Hematopoietic multipotent progenitor cell treated with erythropoietin and hydrocortisone succinate and interleukin-3 and kit ligand, for 17 days (in vitro differentiated cells): ENCODE measurements at regions not wholly inside any gene's neighbourhood (a gene's known extent, or its start where the extent isn't known, plus 50 kb on each side); places are given as distances from the start of the nearest gene placed in this dataset.
"Not testable (repeated sequence)": the region's sequence is repeated elsewhere in the genome, so short reads cannot be mapped to it uniquely, and the experiment has no call there.

Experiments
- DNase-seq: peaks from one replicate; pipeline ENCODE4 v3.0.0-alpha.2; 2015; ENCODE audit warnings: low spot score

DNA sequence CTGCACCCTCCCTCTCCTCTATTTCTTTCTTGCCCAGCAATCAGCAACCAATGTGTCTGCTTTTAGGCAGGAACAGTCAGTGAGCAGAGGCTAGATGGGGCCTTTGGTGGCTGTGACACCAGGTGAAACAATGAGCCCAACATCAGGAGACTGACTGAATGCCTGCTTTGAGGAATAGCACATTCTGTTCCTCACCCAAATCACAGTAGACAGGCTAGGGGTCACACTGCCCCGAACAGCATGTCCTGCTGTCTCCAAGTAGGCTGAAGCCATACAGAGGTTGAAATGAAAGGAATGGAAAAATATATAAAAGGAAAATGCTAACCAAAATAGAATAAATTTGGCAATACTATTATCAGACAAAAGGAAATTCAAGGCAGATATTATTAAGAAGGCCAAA is 122.5 kb upstream of the GDNF start:
- no peak for DNase-seq

DNA sequence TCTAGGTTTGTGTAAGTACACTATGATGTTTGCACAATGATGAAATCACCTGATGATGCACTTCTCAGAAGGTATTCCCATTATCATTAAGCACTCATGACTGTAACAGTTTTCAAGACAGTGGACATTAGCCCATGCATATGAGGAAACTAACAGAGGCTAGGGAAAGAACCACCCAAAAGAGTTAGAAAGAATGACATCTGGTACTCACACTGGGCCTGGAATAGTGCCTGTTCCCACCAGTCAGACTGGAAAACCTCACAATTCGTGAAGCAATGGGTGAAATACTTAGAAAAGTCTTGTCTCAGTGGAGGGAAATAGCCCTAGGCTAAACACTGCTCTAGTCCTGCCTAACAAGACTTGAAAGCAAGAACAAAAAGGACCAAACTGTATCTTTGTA is 117.4 kb upstream of the GDNF start:
- DNase-seq: no peak

DNA sequence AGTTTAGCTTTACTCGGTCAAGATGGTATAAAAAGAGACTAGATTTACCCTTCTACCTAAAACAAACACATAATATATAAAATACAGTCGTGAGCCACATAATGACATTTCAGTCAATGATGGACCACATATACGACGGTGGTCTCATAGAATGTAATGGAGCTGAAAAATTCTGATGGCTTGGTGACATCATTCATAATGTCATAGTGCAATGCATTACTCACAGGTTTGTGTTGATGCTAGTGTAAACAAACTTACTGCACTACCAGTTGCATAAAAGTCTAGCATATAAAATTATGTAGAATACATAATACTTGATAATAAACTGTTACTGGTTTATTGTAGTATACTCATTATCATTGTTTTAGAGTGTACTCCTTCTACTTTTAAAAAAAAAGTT is 115.9 kb upstream of the GDNF start:
- no peak for DNase-seq

DNA sequence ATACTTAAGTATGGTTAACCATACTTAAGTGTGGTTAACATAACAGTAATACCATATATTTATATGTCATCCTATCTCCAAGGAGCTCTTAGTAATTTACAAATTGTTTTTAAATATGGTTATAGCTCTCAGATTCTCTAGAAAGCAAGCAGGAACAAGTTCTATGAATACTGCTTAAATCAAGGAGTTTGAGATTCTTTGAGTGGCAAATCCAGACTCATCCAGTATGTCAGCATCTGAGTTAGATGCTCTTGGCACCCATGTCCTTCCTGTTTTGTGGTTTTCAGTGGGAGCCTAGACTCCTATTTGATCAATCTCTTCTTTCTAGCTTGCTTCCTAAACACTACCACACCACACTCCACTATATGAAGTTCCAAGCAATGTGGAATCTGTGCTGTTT is 114.7 kb upstream of the GDNF start:
- no peak for DNase-seq

DNA sequence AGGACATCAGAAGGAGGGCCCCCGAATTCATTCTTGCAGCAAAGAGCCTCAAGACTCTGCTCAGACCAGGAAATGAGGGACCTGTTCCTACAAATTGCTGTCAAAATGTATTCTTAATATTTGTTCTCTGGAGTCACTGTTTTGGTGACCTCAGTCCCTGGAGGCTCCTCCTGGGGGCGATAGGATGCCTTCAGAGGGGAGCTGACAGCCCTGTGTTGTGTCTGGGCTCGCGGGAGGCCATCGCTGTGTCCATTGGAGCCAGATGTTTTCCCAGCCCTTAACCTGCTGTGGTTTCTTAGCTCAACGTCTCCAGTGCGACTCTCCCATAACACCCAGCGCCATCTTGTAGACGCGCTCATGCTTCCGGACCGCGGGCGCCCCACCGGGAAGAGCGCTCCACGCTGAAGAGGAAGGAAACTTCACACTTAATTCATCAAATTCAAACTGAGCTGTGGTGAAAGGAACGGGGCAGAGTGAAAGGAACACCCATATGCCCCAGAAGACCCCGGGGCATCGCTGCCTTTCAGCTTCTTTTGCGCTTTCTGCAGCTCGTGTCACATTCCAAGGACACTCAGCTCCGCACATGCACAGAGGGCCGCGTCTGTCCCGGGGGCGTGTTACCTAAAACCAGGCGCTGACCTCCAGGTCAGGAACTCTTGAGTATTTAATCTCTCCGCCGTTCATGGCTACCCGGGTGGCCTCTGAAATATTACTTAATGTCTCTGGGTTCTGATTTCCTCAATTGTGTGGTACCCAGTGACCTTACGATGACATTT is 112.3 kb upstream of the GDNF start:
- no peak for DNase-seq

DNA sequence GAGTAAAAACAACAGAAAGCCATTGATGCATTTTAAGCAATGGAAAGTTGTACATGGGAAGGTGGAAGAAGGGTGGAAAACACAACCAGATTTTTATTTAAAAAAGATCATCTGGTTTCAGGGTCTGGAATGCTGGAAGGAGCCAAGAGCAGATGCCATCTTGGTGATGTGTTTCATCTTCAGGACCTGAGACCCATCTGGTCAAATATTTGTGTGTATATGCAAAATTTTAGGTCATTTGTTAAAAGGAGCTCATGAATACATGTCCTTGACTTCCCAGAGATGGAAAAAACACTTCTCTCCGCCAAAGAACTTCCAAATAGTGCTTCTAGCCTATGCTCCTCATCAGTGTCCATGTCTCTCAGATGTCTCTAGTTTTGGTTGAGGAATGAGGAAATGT is 110.6 kb upstream of the GDNF start:
- DNase-seq: no peak

DNA sequence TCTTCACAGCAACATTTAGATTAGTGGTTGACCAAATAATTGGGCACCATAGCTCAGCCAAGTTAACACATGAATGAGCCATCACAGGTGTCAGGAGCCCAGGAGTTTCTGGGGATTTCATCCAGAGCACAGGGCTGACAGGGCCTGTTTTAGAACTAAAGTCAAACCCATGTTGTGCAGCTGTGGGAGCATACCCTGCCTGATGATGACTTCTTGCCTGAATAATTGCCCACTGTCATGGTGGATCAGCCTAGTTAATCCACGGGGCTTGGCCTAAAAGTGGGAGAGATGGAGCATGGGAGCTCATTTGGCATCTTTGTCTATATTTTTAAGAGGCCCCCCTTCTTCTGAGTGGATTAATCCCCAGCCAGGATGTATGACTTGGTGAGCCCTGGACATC is 105.6 kb upstream of the GDNF start:
- no peak for DNase-seq

DNA sequence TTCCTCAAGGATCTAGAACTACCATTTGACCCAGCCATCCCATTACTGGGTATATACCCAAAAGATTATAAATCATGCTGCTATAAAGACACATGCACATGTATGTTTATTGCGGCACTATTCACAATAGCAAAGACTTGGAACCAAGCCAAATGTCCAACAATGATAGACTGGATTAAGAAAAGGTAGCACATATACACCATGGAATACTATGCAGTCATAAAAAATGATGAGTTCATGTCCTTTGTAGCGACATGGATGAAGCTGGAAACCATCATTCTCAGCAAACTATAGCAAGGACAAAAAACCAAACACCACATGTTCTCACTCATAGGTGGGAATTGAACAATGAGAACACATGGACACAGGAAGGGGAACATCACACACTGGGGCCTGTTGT is 103.3 kb upstream of the GDNF start:
- DNase-seq: not testable (repeated sequence)

DNA sequence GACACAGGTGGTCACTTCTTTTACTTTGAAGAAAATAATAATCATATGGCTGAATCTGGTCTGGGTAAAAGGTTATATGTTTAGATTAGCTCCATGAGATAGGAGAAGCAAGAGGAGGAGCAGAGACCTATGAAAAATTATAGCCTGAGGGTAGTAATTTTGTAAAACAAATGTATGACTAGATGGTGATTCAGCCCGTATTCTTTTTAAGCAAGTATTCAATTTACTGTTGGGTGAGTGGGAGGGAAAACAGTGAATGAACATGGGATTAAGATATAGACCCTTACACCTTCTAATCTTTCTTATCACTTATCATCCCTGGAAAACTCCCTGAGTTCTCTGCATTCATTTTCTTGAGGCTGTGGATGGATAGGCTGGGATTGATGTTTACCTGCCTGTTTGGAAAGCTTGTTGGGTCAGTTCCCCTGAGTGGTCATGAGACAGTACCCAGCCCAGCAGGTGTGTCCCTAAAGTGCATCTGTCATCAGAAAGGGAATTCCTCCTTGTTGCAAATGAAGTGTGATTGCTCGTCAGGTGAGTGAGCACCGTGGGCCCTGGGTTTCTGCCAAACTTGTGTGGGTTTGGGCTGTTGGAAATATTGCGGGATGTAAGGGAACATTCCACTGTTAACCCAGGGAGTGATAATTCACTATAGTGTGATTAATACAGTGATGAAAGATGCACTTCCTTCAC is 101.2 kb upstream of the GDNF start:
- DNase-seq: no peak

DNA sequence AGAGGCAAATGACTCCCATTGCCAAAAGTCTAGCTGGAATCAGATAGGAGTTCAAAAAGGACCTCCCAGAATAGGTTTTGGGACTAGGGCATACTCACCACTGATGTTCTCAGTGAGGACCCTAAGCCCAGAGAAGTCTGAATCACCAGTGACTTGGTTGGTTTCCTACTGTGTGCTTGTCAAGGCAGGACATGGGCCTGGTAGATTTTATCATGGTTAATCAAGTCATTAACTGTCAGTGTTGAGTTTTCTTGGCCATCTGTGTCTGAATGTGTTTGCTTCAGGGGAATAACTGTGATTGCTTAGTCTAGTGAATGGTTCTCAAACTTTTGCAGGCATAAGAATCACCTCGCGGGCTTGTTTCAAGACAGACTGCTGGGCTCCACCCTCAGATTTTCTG is 99.0 kb upstream of the GDNF start:
- no peak for DNase-seq

DNA sequence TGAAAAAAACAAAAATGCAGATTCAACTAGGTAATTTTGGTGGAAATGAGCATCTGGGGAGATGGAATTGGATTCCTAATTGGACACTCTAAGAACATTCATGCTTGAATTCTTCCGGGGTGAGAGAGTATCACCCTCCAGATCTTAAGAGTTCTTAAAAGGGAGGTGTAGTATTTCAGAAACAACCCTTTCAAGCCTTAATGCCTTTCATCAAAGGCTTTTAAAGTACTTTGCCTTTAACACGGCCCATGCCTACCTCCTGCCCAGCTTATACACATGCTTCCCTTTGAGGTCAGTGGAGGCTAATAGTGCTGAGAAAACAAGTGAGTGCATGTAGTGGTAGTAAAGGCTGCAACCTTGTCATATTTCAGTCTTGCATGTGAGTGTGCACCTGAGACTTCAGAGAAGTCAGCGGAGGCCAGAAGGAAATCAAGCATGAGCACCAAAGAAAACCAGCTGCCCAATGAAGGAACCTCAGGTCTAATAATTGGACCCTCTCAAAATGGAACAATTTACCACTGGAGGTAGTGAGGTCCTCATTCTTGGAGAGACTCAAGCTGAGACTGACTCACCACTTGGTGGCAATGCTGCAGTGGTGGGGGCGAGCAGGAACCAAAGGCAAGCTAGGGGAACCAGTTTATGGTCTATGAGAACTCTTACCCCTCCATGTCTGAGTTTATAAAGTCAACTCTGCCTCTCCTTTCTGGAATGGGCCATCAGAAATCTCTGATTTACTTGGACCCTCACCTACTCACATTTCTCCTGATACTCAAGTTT is 98.4 kb upstream of the GDNF start:
- DNase-seq: no peak

DNA sequence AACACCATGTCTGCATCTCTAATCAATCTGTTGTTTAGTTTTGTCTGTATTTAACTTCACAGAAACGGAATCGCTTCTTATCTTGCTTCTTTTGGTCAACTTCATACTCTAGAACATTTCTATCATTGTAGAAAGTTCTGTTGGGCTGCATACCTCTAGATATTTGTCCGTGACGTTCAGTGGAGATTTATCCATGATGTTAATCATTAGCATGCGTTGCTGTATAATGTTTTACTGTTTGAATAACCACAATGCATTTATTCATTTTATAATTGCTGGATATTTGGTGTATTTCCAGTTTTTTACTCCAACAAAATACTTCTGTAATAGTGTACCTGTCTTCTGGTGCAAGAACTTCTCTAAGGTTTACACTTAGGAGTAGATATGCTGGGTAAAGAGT is 96.2 kb upstream of the GDNF start:
- no peak for DNase-seq

DNA sequence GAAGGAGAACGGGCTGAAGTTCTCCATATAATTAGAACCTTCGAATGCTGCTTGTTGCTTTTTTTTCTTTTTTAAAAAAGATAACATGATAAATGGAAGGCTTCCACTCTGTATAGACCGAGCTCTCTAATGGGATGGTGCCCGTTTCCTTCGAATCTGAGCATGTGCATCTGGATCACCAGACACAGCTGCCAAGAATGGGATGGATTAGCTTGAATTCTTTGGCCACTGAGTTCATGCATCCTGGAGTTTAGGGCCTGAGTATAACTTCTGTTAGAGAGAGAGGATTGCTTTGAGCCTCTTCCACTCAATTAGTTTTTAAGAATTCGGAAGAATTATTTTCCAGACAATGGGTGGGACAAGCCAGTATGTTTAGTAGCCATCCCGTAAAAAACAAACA is 93.7 kb upstream of the GDNF start:
- no peak for DNase-seq

DNA sequence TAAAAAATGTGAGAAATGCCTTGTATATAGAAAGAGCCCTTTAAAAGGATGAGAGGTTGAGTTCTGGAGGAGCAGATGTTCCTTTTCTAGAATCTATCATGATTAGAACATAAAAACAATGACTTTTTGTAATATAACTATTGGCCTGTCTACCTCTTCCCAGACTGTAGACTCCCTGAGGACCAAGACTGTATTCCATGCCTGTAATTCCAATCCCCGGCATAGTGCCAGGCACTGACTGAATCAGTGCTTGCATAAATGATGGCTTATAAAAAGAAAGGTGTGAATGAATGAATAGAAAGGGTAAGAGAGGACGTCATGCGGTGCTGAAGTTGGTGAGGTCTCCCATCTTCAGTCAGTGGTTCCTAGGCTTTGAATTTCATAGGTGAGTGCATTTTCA is 92.6 kb upstream of the GDNF start:
- DNase-seq: no peak

DNA sequence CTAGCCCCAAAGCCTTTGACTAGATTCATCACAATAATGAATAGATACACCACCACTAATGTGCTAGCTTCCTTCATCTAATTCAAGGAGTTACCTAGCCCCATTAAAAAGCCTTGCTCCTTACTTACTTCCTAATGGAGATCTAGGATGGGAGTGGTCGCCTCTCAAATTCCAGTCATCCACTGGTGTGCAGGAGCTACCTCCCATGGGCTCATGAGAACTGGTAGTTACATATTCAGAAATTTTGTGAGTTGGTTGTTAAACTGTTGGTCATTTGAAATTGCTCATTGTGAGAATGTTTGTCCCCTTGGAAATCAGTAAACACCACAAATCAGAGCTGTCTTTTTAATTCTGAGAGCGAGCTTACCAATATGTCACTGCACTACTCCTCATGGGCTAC is 91.7 kb upstream of the GDNF start:
- DNase-seq: no peak

DNA sequence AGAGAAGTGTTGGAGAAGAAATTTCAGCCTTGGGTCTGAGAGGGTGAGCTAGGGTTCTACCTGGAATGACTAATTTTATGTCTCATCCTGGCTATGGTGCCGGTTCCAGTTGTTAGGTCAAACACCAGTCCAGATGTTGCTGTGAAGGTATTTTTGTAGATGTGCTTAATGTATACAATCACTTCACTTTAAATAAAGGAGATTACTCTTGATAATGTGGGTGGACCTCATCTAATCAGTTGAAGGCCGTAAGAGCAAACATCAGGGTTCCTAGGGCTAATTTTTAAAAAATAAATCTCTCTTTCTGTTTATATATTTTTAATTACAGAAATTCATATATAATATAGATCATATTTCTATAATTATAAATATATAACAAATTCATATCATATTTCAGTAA is 90.5 kb upstream of the GDNF start:
- no peak for DNase-seq

DNA sequence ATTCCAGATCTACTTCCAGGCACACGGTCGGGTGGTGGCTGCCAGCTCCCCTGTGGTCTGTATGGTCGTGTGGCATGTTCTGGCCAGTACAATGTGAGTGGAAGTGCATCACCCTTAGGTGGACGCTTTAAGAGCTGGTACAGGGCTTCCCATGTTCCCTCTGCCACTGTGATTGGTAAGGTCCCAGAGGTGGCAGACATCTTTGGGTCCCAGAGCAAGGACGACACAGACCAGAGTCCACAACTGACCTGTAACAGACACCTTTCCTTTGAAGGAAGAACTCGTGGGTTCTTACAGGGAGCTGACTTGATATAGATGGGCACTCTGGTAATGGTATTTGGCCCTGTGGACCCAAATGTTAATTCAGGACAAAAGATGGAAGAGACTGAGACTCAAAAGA is 90.0 kb upstream of the GDNF start:
- no peak for DNase-seq

DNA sequence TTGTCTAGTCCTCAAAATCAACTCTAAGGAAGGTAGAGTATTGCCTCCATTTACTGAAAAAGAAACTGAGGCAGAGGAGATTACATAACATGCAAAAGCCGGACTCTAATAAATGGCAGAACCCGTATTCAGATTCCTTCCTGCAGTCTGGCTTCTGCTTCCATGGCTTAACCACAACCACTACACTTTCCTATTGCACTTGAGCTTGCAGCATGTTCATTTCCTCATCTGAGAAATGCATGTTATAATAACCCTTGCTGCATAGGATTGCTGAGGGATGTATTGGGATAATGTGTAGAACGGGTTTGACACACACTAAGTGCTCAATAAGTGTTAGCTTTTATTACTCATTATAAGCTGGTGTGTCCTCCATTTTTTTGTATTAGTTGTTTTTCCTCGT is 87.9 kb upstream of the GDNF start:
- DNase-seq: not testable (repeated sequence)

DNA sequence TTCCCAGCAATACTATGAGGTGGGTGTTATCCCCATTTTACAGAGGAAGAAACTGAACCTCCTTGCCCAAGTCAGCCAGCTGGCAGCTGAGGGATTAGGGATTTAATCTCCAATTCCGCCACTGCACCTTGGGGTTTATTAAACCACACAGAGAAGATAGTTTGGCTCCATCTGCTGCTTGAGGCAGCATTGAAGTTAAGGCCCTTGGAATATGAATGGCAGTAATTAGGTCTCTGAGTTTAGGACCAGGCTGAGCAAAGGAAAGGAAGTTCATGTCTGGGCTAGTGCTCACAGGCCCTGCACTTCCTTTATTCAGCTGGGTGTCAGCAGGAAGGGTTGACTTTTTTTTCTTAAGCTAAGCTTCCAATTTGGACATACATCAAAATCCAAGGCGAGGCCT is 86.9 kb upstream of the GDNF start:
- DNase-seq: no peak

DNA sequence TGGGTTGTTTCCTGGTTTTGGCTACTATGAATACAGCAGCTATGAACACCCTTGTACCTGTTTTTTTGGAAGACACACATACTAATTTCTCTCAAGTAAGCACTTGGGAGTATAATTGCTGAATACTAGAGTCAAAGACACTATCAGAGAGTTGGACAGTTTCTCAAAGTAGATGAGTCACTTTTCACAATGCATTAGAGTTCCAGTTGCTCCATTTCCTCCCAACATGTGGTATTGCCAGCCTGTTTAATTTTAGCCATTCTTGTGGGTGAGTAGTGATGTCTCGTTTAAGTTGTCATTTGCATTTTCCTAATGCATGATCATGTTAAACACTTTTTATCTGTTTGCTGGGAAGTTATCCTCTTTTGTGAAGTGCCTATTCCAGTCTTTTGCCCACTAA is 81.6 kb upstream of the GDNF start:
- no peak for DNase-seq

DNA sequence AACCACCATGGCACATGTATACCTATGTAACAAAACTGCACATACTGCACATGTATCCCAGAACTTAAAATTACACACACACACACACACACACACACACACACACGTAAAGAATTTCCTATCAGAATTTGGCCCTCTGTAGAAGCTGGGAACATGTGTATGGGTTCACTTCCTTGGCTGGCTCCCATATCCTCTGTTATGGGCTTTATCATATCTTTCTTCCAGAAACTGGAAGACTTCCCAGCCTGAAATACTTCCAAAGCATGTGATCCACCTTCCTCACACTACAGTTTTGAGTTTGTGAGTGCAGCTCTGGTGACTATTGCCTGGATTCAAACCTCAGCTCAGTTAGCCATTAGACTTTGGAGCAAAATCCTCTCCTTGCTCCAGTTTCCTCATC is 78.6 kb upstream of the GDNF start:
- no peak for DNase-seq

DNA sequence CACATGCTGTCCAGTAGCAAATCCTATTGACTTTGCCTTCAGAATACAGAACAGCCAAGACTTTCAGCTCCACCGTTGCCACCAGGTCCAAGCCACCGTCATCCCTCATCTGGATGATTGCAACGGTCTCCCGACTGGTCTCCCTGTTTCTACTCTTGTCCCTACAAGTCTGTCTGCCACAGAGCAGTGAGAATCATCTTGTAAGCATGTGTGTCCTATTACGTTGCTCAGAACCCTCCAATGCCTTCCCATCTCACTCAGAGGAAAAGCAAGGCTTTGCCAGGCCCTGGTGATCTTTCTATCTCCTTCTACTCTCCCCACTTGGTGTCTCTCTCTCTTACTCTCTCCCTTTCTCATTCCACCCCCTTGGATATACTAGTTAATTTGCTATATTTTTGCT is 76.7 kb upstream of the GDNF start:
- DNase-seq: no peak

DNA sequence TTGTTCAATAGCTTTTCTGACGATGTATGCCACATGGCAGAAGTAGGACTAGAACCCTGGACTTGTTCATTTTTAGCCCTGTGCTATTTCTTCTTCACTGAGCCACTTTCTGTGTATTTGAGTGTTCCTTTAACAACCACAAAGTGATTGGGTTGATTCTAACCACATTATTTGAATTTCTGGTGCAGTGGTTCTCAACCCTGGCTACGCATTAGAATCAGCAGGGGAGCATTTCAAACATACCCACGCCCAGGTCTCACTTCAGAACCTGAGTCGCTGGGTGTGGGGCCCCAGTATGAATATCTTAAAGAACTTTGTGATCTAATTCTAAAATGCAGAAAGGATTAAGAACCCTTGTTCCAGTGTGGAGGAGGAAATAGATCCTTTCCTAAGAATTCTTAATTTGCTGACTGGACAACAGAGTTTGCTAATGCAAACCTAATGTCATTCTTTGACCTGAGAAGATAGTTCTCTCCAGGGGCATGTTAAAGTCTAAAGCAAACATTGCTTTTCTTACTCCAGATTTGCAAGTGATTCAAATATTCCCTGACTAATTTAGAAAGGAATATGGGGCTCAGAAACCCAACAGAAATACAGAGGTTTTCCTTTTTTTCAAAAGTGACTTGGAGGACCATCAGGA is 75.4 kb upstream of the GDNF start:
- DNase-seq: no peak
